B cell (primary cell): ENCODE measurements at regions not wholly inside any gene's neighbourhood (a gene's known extent, or its start where the extent isn't known, plus 50 kb on each side); places are given as distances from the start of the nearest gene placed in this dataset.

Experiments
- ATAC-seq: fragments of 200-7000 bp; cut with Tn5 transposase; one replicate; pipeline ENCODE4 v1.10.0; 2021; ENCODE audit warnings: low read depth, mild to moderate bottlenecking, moderate number of reproducible peaks, moderate library complexity
- CTCF ChIA-PET: fragments of 350-600 bp; sonication (Branson Sonifier 250); formaldehyde crosslinking; loops from one replicate; lab custom pipeline; 2021; ENCODE audit warnings: antibody characterized with exemption, inconsistent platforms; lab: Charles Lee
- POLR2A ChIA-PET: fragments of 350-600 bp; sonication (Branson Sonifier 250); formaldehyde crosslinking; loops from one replicate; lab custom pipeline; 2021; ENCODE audit warnings: antibody characterized with exemption; lab: Charles Lee
- DNase-seq: peaks from one replicate; pipeline ENCODE4 v3.0.0; 2013
- H2AFZ ChIP-seq: 2 replicates; pipeline ENCODE4 v1.6.1; 2012; ENCODE audit warnings: mild to moderate bottlenecking, low read depth, low read length; ENCODE audit not compliant: insufficient read depth, poor library complexity, severe bottlenecking
- H3K27ac ChIP-seq, 2 donors: 1 replicate in 1 of 2; 2 replicates in 1 of 2; pipeline ENCODE4 v1.5.1; 2012 to 2013; ENCODE audit warnings: low read length in 2 of 2, mild to moderate bottlenecking in 2 of 2, moderate library complexity in 1 of 2
- H3K27me3 ChIP-seq, 4 experiments: fragments of 200-600 bp in 1 of 4; sonication (generic) in 1 of 4; replicated peaks in 1 of 4; 1 replicate in 2 of 4; 2 replicates in 2 of 4; pipeline versions ENCODE4 v1.6.1 to v1.7.0; 2013 to 2016; ENCODE audit warnings: low read length in 3 of 4, mild to moderate bottlenecking in 2 of 4, mixed read lengths in 1 of 4, moderate library complexity in 1 of 4; ENCODE audit not compliant: insufficient read depth in 4 of 4, control insufficient read depth in 3 of 4; ENCODE audit errors: control extremely low read depth in 1 of 4
- H3K36me3 ChIP-seq, 2 experiments: replicated peaks in 1 of 2; 1 replicate in 1 of 2; 2 replicates in 1 of 2; pipeline versions ENCODE4 v1.6.1 to v1.7.1; 2013; ENCODE audit warnings: low read length in 1 of 2; ENCODE audit not compliant: insufficient read depth in 2 of 2, control insufficient read depth in 1 of 2; ENCODE audit errors: control extremely low read depth in 1 of 2, extremely low read depth in 1 of 2
- H3K4me1 ChIP-seq, 2 donors: fragments of 200-600 bp in 1 of 2; sonication (generic) in 1 of 2; 1 replicate in 1 of 2; 2 replicates in 1 of 2; pipeline versions ENCODE4 v1.5.1 to v1.6.1; 2013 to 2017; ENCODE audit warnings: low read length in 2 of 2; ENCODE audit not compliant: control insufficient read depth in 2 of 2, insufficient read depth in 2 of 2
- H3K4me2 ChIP-seq: replicated peaks from 2 replicates; pipeline ENCODE3; 2012; ENCODE audit warnings: mild to moderate bottlenecking, low read depth, low read length; ENCODE audit not compliant: poor library complexity, severe bottlenecking
- H3K4me3 ChIP-seq, 5 experiments: fragments of 200-600 bp in 1 of 5; sonication (generic) in 1 of 5; 1 replicate in 3 of 5; 2 replicates in 2 of 5; pipeline versions ENCODE4 v1.5.1 to v1.7.0; 2011 to 2016; ENCODE audit warnings: low read length in 4 of 5, mild to moderate bottlenecking in 4 of 5, low read depth in 2 of 5, control low read depth in 1 of 5, moderate library complexity in 1 of 5; ENCODE audit not compliant: insufficient read depth in 1 of 5; ENCODE audit errors: control extremely low read depth in 1 of 5, extremely low read depth in 1 of 5
- H3K79me2 ChIP-seq: fragments of 200-600 bp; sonication (generic); one replicate; pipeline ENCODE4 v1.6.0; 2016; ENCODE audit warnings: low read length; ENCODE audit not compliant: control insufficient read depth, insufficient read depth
- H3K9ac ChIP-seq: fragments of 200-600 bp; sonication (generic); 2 replicates; pipeline ENCODE4 v1.6.1; 2017; ENCODE audit warnings: mild to moderate bottlenecking, low read length, moderate library complexity
- H3K9me3 ChIP-seq, 3 donors: one replicate each; pipeline versions ENCODE4 v1.6.1 to v1.7.1; 2013; ENCODE audit warnings: low read length in 2 of 3; ENCODE audit not compliant: control insufficient read depth in 2 of 3, insufficient read depth in 1 of 3; ENCODE audit errors: control extremely low read depth in 1 of 3
- H4K20me1 ChIP-seq: 2 replicates; pipeline ENCODE4 v1.6.0; 2012; ENCODE audit warnings: mild to moderate bottlenecking, low read length; ENCODE audit not compliant: insufficient read depth, control insufficient read depth, poor library complexity, severe bottlenecking
- H3K27ac Mint-ChIP-seq: one replicate; pipeline ENCODE4 v1.8.0; 2021; ENCODE audit warnings: mixed read lengths
- H3K27me3 Mint-ChIP-seq: one replicate; pipeline ENCODE4 v1.8.0; 2021; ENCODE audit warnings: mixed read lengths
- H3K4me1 Mint-ChIP-seq: one replicate; pipeline ENCODE4 v1.8.0; 2021; ENCODE audit warnings: mixed read lengths
- H3K4me3 Mint-ChIP-seq: one replicate; pipeline ENCODE4 v1.8.0; 2021; ENCODE audit warnings: mixed read lengths
- H3K9me3 Mint-ChIP-seq: one replicate; pipeline ENCODE4 v1.8.0; 2022; ENCODE audit warnings: mixed read lengths; ENCODE audit not compliant: insufficient read depth
- CTCF ChIP-seq: fragments of 200-600 bp; IDR thresholded peaks from one replicate; pipeline ENCODE4 v1.8.0; 2022; ENCODE audit warnings: antibody characterized with exemption, mild to moderate bottlenecking
- EZH2 ChIP-seq: IDR thresholded peaks from 2 replicates; pipeline ENCODE4 v1.6.1; 2012; ENCODE audit warnings: borderline replicate concordance, low read depth, mild to moderate bottlenecking, moderate library complexity, low read length; ENCODE audit not compliant: insufficient read depth, poor library complexity, severe bottlenecking
- WGBS: methylation state at CpG from one replicate; pipeline ENCODE4 v1.1.5; 2013; ENCODE audit warnings: missing lambda C conversion rate; ENCODE audit not compliant: insufficient coverage; 5-methylcytosine and 5-hydroxymethylcytosine counted together
- intact Hi-C: fragments of 100-400 bp; cut with micrococcal nuclease; formaldehyde crosslinking; loops from one replicate; pipeline ENCODE4 v1.10.0; 2022

GRCh38 chr6:164692772-164693510 lies 616.5 kb downstream of the C6orf118 start:
- 70% methylated on average over 1 of the region's 4 CpGs for WGBS
- no peaks in the 10 kb centered on the region for H3K27me3 Mint-ChIP-seq
- H3K4me3 Mint-ChIP-seq, result no peak overlapping the region
- H3K9me3 Mint-ChIP-seq, result no peaks in the 10 kb centered on the region
- Histone ChIP-seq H3K4me2 (no peak overlapping the region), H3K4me3 (no peak overlapping the region), H3K9me3 (no peaks in the 10 kb centered on the region), H3K27ac (no peak overlapping the region), H3K4me1 (no peaks in the 10 kb centered on the region), H3K36me3 (no peaks in the 10 kb centered on the region), H3K79me2 (no peaks in the 10 kb centered on the region), H3K27me3 (no peaks in the 10 kb centered on the region), H4K20me1 (no peaks in the 10 kb centered on the region), H3K9ac (no peak overlapping the region), H2AFZ (no peak overlapping the region)
- no peak for ATAC-seq
- no peak for DNase-seq
- CTCF ChIA-PET, result no interaction called here
- POLR2A ChIA-PET, result no interaction called here
- intact Hi-C loops, result no loop called here
- TF ChIP-seq CTCF, result no peak
- TF ChIP-seq EZH2, result no peak
- H3K4me1 Mint-ChIP-seq, result no peaks in the 10 kb centered on the region
- no peak overlapping the region for H3K27ac Mint-ChIP-seq

DNA sequence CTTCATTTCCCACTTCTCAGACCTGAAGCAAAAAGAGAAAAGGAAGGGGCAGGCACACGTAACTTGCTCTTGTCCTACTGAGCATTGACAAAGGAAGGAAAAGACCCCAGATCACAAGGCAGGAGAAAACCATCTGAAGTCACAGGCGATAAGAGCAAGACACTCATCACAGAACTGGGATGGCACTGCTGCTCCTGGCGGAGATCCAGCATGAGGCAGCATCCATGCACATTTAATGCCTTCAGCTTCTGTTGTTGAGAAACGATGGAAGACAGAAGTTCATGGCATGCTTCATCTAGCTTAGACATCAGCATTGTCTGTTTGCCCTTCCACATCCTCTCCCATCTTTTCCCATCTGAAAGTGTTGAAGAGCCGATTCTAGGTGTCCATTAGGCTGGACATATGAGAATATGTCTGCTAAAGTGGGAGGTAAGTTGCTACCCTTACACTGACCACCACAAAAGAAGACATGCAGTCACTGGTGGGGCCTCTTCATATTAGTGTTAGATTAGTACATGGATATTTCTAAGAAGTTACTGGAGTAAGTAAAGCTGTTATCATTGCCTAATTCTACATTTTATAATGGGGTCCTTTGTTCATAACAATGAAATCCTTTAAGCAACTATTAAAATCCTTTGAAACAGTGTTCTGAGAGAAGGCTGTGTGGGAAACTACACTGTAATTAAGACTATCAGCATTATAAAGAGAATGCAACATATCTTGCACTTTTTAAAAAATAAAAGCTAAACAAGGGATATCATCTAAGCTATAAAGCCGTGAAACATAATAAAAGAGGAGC lies 618.5 kb downstream of the C6orf118 start:
- Histone ChIP-seq H3K9ac (no peak overlapping the region), H2AFZ (no peak overlapping the region), H3K9me3 (no peaks in the 10 kb centered on the region), H3K36me3 (no peaks in the 10 kb centered on the region), H3K27ac (no peak overlapping the region), H4K20me1 (no peaks in the 10 kb centered on the region), H3K4me2 (no peak overlapping the region), H3K27me3 (no peaks in the 10 kb centered on the region), H3K79me2 (no peaks in the 10 kb centered on the region), H3K4me1 (no peaks in the 10 kb centered on the region), H3K4me3 (no peak overlapping the region)
- ATAC-seq (no peak), DNase-seq (no peak)
- intact Hi-C loops, result no loop called here
- CTCF ChIA-PET, result no interaction called here
- Mint-ChIP-seq H3K27ac (no peak overlapping the region), H3K27me3 (no peaks in the 10 kb centered on the region), H3K4me3 (no peak overlapping the region), H3K4me1 (no peaks in the 10 kb centered on the region), H3K9me3 (no peaks in the 10 kb centered on the region)
- POLR2A ChIA-PET, result no interaction called here
- WGBS, result 93% methylated on average over 4 of the region's 6 CpGs
- no peak for TF ChIP-seq EZH2
- TF ChIP-seq CTCF, result no peak
